ENCODE measurements at regions not wholly inside any gene's neighbourhood (a gene's known extent, or its start where the extent isn't known, plus 50 kb on each side); places are given as distances from the start of the nearest gene placed in this dataset.
A peak's percentile ranks its signal among the peaks of the same experiment; 100 is the strongest.

- Histone ChIP-seq H3K27ac (ENCODE audit: extremely low read depth, low read depth, low read length) (no peak overlapping the region), H3K4me3 (no peak overlapping the region), H3K9me1 (ENCODE audit: control insufficient read depth, insufficient read depth, low read length) (no peaks in the 10 kb centered on the region), H3K9me3 (replicated peaks; ENCODE audit: control insufficient read depth, insufficient read depth, low read depth, low read length) (no peaks in the 10 kb centered on the region), H2AFZ (ENCODE audit: low read depth, low read length) (no peak overlapping the region), H3K4me1 (replicated peaks in 1 of 2; ENCODE audit: control insufficient read depth in 2 of 2, insufficient read depth in 2 of 2, low read length in 2 of 2) (no peaks in the 10 kb centered on the region), H3K4me2 (ENCODE audit: insufficient read depth, low read length) (no peak overlapping the region), H4K20me1 (replicated peaks; ENCODE audit: control insufficient read depth, insufficient read depth, low read length) (no peaks in the 10 kb centered on the region), H3K9ac (ENCODE audit: insufficient read depth in 1 of 2, low read depth in 2 of 2, low read length in 2 of 2) (no peak overlapping the region), H3K79me2 (ENCODE audit: control insufficient read depth, insufficient read depth, low read length) (no peaks in the 10 kb centered on the region), H3K27me3 (ENCODE audit: control insufficient read depth in 2 of 2, insufficient read depth in 2 of 2, low read length in 2 of 2) (no peaks in the 10 kb centered on the region), H3K36me3 (ENCODE audit: control insufficient read depth, insufficient read depth, low read length) (no peaks in the 10 kb centered on the region)
- in situ Hi-C loops (cut with MboI): no loop called here
- ChIA-PET CTCF (ENCODE audit: low intra/inter-chr PET ratio) (no interaction called here), POLR2A (no interaction called here)
- no TSS peak for BruUV-seq (replicated peaks)
- intact Hi-C loops (cut with micrococcal nuclease): no loop called here
- FAIRE-seq (no peak), DNase-seq (ENCODE audit: extremely low read depth in 1 of 4, low spot score in 3 of 4) (peak in 1 of 4 experiments; percentile 0), ATAC-seq (no peak)
- TF ChIP-seq TOE1 (IDR thresholded peaks at IDR 0.05; ENCODE audit: borderline replicate concordance) (no peak), TOE1 (CRISPR knock-in tag; IDR thresholded peaks at IDR 0.05; ENCODE audit: borderline replicate concordance, low read depth) (no peak), ZBTB8A (IDR thresholded peaks at IDR 0.05; ENCODE audit: partially characterized antibody) (no peak), NEUROD1 (IDR thresholded peaks at IDR 0.05; ENCODE audit: borderline replicate concordance, low read depth, low read length, partially characterized antibody) (no peak), CXXC5 (CRISPR knock-in tag; IDR thresholded peaks at IDR 0.05) (no peak), ZNF695 (CRISPR knock-in tag; IDR thresholded peaks at IDR 0.05) (no peak), XRCC3 (IDR thresholded peaks at IDR 0.05) (no peak), ZFP1 (CRISPR knock-in tag; IDR thresholded peaks at IDR 0.05) (no peak), MTA2 (IDR thresholded peaks at IDR 0.05; ENCODE audit: low read depth) (no peak), MLLT1 (IDR thresholded peaks at IDR 0.05) (no peak), POLR2G (IDR thresholded peaks at IDR 0.05; ENCODE audit: low read depth, low read length) (no peak), NR2F6 (CRISPR knock-in tag; IDR thresholded peaks at IDR 0.05) (no peak), RNF219 (CRISPR knock-in tag; IDR thresholded peaks at IDR 0.05) (no peak), CTCFL (IDR thresholded peaks at IDR 0.05; ENCODE audit: borderline replicate concordance, insufficient read depth, low read depth, low read length, poor library complexity, severe bottlenecking) (no peak)
- 0% methylated on average over 5 of the region's 5 CpGs for WGBS (ENCODE audit: insufficient coverage, low coverage, missing lambda C conversion rate)
Observed at GRCh38 chr11:48683226-48683720, 194.7 kb downstream of the OR4A47 start.

Measured in K562 (cell line).